Hematopoietic multipotent progenitor cell treated with erythropoietin and hydrocortisone succinate and interleukin-3 and kit ligand, for 8 days (in vitro differentiated cells): ENCODE measurements at regions not wholly inside any gene's neighbourhood (a gene's known extent, or its start where the extent isn't known, plus 50 kb on each side); places are given as distances from the start of the nearest gene placed in this dataset.

ENCODE experiments used
- DNase-seq: peaks from one replicate; pipeline ENCODE4 v3.0.0-alpha.2; 2015

DNA sequence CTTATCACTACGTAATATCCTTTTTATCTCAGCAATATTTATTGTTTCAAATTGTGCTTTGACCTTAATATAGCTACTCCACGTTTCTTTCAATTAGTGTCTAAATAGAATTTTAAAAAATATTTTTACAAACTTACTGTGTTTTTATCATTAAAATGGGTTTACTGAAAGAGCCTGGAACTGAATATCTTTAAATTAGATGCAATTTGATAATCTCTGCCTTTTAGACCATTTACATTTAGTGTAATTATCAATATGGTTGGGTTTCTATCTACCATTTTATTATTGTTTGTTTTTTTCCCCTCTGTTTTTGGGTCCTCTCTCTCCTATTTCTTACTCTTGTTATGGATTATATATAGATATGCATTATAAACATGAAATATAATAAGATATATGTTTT, 327.8 kb downstream of the IRX2 start:
- DNase-seq = no peak

DNA sequence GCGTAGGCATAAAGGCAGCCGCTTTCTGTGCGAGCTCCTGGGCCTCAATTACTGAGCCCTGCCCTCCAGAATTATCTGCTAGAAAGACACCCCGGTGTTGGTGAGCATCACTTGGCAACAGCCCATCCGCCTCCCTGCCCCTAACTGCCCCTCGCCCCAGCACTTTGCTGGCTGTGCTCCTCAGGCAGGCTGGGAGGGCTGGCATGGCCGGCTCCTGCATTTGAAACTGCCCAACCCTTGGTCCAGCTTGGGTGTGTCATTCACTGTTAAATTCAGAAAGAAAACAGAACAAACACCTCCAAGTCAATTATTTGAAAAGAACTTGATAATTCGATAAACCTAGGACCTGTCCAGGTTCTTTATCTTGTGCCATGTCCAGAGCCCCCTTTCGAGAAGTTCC, 334.2 kb downstream of the IRX2 start:
- no peak for DNase-seq

- no peak for DNase-seq
Observed at GRCh38 chr5:2415678-2416077, 335.8 kb downstream of the IRX2 start.

GRCh38 chr5:2410451-2410850, 341.0 kb downstream of the IRX2 start:
- no peak for DNase-seq

DNA sequence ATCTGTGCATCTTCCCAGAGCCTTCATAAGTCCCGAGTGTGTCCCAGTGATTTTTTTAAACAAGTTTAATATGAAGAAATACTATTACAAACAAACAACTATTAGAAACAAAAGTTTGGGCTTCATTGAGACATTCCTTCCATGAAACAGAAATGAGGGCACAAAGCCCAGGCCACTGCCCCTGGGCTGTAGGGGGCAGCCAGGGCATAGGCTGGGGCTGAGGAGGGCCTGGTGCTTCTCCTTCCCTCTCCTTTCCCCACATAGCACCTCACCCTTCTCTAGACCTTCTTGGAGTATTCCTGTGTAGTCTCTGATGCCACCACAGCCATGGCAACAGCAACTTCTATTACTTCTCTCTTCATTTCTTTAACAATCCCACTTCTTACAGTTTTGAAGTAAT, 348.2 kb downstream of the IRX2 start:
- DNase-seq = no peak

DNA sequence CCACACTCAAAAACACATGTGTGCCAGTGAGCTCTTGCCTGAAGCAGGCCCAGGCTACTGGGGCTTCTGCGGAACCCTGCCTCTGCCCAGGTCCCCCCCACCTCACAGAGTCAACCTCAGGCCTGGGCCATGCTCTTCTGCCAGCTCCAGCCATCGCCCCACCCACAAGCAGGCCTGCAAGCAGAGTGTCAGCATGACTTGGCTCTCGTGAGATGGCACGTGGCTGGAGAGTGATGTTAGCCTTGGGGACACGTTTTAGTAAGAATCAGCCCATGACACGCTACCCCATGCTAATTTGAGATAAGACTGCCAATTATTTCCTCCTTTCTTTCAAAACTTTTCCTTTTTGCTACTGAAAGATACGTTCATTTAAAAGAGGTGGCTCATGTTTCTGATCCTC, 351.7 kb downstream of the IRX2 start:
- no peak for DNase-seq

GRCh38 chr5:2399096-2399495, 352.4 kb downstream of the IRX2 start:
- DNase-seq = no peak

DNA sequence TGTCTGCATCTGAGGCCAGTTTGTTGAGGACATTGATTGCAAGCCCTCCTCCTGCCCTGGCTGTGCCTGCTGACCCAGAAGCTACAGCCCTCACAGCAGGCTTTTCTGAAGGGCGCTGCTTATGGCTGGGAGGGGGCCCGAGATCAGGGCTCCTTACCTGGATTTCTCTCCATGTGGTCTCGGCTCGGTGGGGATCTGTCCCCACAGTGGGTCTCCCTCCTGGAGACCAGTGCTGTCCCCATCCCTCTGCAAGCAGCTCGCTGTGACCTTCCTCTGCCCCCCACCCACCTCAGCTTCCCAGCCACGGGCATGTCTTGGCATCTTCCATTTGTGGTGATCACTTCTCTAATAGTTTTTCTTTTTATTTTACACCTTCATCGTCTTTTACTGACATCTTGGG, 357.9 kb downstream of the IRX2 start:
- no peak for DNase-seq

- no peak for DNase-seq
Observed at GRCh38 chr5:2391566-2391965, 359.9 kb downstream of the IRX2 start.

GRCh38 chr5:2391021-2391420, 360.5 kb downstream of the IRX2 start:
- no peak for DNase-seq

GRCh38 chr5:2388571-2388970, 362.9 kb downstream of the IRX2 start:
- DNase-seq = no peak

GRCh38 chr5:2387634-2388325, 363.7 kb downstream of the IRX2 start:
- DNase-seq = no peak

- DNase-seq = no peak
Observed at GRCh38 chr5:2387250-2387633, 364.2 kb downstream of the IRX2 start.

- no peak for DNase-seq
Observed at GRCh38 chr5:2385818-2386217, 365.7 kb downstream of the IRX2 start.

- no peak for DNase-seq
Observed at GRCh38 chr5:2383698-2384065, 367.8 kb downstream of the IRX2 start.

DNA sequence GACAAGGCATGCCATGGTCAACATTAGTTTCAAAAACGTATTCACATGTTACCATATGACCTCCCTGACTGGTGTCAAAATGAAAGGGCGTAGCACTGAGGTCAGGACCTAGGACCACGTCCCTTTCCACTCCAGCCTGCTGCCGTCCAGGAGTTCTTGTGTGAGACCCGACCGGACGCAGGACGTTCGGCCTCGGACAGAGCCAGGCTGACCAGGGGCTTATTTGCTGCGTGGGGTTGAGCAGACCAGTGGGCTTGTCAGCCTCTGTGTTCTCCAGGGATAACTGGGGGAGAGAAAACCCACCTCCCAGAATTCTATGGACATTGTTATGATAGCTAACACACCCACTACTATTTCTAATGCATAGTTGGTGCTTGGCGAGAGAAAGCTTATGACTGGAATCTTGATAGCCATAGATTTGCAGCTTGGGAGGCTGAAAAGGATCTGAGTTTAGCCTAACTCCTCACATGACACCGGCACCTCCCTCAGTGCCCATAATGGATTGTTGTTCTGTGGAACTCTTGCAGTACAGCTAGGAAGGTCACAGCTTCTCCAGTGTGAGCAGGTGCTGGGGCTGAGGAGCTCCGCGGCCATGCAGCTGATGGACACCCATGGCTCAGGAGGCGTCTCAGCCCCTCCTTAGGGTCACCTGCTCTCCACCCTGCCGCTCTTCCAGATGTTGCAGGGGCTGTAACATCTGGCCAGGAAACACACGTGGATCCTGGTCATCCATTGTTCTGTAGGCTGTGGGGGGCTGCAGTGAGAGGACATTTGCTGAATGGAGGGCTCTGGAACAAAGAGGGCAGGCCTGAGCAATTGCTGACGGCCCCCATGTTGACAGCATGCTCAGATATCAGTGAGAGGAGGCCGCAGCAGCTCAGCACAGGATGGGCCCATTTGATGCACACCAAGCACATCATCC, 368.4 kb downstream of the IRX2 start:
- DNase-seq = no peak

GRCh38 chr5:2381861-2382260, 369.6 kb downstream of the IRX2 start:
- no peak for DNase-seq

GRCh38 chr5:2381070-2381469, 370.4 kb downstream of the IRX2 start:
- no peak for DNase-seq

- DNase-seq = no peak
Observed at GRCh38 chr5:2378976-2379375, 372.5 kb downstream of the IRX2 start.

DNA sequence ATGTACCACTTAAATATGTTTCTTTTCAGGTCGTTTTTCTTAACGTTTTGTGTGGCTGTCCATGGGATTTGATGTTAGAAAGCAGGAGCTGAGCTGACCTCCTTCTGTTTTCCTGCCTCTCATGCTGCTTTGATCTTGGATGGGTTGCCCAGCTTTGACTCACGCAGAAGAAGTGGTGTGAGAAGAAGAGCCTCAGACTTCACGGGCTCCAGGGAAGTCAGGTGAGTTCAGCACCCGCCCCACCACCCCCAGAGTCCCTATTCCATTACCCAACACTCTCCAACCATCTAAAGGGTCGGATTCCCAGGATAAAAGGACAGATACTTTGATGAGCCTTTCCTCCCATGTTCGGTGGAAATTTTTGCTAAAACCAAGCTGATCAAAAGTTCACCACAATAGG, 373.4 kb downstream of the IRX2 start:
- DNase-seq = no peak

DNA sequence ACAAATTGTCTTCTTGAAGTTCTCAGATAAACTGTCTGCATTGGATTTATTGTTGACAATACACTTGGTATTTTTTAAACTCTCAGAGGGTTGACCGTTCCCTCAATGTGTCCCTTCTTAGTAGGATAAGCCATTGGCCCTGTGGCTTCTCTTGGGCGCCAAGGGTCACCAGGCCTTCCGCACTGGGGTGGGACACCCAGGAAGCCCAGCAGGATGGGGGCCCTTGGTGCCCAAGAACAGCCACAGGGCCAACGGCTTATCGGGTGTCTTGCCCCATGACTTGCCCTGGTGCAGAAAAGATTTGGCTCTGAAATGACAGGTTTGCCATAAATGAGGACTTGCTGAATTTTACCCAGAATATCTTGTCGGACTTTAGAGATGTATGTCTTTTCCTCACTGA, 375.0 kb downstream of the IRX2 start:
- DNase-seq = no peak

DNA sequence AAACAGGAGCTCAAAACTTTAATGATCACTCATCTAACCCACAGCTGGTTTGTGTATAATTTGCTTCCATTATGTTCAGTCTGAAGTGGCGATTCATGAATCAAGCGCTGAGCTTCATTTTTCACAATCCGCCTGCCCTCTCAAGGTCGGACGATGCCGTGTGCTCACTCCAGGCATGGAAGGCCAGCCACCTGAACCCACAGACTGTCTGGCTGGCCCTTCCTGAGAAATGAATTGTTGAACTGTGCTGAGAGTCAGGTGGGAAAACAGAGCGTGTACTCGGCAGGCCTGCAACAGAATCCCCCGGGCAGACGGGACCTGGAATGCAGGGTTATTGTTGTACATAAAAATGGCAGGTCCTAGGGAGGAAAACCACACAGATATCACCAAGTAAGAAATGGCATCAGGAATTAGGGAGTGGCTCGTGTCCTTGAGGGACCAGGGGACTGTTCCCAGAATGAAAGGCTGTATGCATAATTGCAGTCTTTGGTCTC, 375.7 kb downstream of the IRX2 start:
- DNase-seq = no peak

- DNase-seq = no peak
Observed at GRCh38 chr5:2375291-2375690, 376.2 kb downstream of the IRX2 start.

DNA sequence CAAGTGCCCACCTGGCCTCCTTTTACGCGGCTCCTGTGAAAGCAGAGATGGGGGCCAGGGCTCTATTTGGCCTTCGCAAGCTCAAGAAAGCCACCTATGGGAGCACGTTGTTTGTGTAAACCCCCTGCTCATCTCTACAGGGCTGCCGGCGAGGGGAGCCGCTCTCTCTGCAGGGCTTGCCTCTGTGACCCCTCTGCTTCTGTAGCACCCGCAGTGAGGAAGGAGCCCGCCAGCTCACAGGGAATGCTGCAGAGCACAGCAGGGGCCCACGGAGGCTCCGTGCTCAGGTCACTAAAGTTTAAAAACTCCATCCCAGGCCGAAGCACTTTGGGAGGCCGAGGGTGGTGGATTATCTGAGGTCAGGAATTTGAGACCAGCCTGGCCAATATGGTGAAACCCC, 376.8 kb downstream of the IRX2 start:
- no peak for DNase-seq
